Dedifferentiated amniotic fluid mesenchymal stem cell (primary cell): ENCODE measurements at regions not wholly inside any gene's neighbourhood (a gene's known extent, or its start where the extent isn't known, plus 50 kb on each side); places are given as distances from the start of the nearest gene placed in this dataset.

Source experiments
- DNase-seq: peaks from one replicate; pipeline ENCODE4 v3.0.0-alpha.2; 2016; ENCODE audit errors: extremely low spot score

GRCh38 chr9:26742828-26743476 is 149.7 kb downstream of the CAAP1 start:
- DNase-seq = no peak

DNA sequence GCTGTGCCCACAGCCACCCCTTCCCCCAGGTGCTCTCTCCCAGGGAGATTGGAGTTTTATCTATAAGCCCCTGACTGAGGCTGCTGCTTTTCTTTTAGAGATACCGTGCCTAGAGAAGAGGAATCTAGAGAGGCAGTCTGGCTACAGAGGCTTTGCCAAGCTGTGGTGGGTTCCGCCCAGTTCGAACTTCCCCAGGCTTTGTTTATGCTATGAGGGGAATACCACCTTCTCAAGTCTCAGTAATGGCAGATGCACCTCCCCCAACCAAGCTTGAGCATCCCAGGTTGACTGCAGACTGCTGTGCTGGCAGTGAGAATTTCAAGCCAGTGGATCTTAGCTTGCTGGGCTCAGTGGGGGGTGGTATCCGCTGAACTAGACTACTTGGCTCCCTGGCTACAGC is 157.4 kb downstream of the CAAP1 start:
- DNase-seq = no peak

GRCh38 chr9:26729187-26729586 is 163.4 kb downstream of the CAAP1 start:
- no peak for DNase-seq

DNA sequence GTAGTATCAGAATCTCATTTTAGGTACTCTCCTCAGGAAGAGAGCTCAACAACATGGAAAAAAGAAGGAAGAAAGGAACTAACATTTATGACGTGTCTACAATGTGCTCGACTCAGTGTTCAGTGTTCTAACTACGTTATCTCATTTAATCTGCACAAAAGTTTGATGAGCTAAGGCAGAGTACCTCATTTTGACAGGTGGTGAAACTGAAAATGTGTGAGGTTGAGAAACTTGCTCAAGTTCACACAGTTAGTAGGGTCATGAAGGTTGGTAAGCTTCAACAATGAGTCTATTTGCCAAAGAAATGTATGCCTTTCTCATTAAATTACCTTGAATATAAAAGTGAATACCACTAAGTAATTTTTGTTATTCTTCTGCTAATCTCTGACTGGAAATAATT is 165.1 kb downstream of the CAAP1 start:
- DNase-seq = no peak

GRCh38 chr9:26725573-26725972 is 167.0 kb downstream of the CAAP1 start:
- DNase-seq = no peak

DNA sequence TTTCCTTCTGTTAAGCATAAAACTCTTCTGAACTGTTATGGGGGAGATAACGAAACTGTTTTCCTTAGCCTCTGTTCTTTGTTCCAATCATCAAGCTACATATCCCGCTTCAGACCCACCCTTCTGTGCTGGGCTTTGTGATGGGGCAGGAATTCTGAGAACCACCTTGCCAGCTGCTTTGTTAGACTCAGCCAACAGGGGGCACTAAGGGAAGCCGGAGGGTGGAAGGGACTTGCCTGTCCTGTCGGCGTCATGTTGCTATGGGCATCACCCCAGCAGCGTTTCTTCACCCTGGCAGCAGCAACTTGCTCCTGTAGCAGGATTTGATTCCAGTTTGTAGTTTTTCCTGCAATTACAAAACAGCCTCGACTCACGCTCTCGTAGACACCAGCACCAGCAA is 169.1 kb downstream of the CAAP1 start:
- DNase-seq = no peak

GRCh38 chr9:26722755-26723154 is 169.8 kb downstream of the CAAP1 start:
- DNase-seq = no peak

DNA sequence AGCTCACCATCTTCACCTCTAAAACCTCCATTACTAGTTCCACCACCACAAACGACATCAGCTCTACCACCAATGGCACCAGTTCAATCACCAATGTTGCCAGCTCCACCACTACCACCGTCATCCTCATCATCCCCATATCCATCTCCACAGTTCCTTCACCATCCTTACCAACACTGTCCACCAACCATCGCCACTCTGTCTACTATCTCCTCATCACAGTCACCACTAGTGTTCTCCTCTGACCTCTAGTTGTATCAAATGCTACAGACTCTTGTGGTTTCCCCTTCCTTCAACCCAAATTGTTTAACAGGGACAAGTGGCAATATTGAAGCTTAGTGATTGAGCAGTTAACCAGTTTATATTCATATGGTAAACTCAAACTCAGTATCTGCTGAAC is 182.6 kb downstream of the CAAP1 start:
- no peak for DNase-seq

GRCh38 chr9:26706223-26706622 is 186.4 kb downstream of the CAAP1 start:
- DNase-seq = no peak

- DNase-seq = no peak
These were observed 197.3 kb downstream of the CAAP1 start for GRCh38 chr9:26695298-26695622.

- no peak for DNase-seq
These were observed 198.0 kb downstream of the CAAP1 start for GRCh38 chr9:26694381-26695297.

GRCh38 chr9:26689041-26689440 is 203.6 kb downstream of the CAAP1 start:
- no peak for DNase-seq

DNA sequence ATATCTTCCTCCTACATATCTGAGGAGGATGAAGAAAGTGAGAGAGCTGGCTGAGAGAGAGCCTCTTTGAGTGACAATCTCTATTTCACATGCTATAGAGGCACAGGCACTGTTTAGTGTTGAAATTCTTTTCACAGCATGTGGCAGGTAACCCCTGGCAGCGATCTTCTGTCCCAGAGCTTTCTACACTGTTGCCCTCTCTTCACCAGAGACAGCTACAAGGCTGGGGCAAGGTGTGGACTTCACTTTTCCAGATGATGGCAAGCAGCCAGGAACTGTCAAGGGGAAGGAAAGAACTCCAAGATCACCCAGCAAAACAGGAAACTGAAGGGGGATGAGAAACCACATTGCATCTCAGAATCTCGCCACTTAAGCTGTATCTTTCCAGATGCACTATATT is 205.2 kb downstream of the CAAP1 start:
- DNase-seq = no peak

DNA sequence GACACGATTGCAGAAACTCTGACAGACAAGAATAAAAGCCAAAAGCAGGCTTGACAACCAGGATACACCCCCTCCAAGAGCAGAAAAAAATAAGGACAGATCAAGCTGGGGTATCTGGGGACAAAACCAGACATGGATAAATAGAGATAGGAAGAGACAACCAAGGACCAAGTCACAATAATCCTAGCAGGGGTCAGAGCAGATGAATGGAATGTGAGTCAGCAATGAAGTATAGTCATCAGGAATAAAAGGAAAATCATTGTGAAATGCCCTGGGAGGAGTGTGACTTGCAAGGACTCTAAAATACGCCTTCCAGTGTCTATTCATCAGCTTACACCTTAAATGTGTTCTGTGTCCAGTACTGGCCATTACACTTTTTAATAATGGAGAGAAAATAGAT is 206.8 kb downstream of the CAAP1 start:
- DNase-seq = no peak

GRCh38 chr9:26684029-26684428 is 208.6 kb downstream of the CAAP1 start:
- DNase-seq = no peak

GRCh38 chr9:26682796-26683496 is 209.7 kb downstream of the CAAP1 start:
- no peak for DNase-seq

DNA sequence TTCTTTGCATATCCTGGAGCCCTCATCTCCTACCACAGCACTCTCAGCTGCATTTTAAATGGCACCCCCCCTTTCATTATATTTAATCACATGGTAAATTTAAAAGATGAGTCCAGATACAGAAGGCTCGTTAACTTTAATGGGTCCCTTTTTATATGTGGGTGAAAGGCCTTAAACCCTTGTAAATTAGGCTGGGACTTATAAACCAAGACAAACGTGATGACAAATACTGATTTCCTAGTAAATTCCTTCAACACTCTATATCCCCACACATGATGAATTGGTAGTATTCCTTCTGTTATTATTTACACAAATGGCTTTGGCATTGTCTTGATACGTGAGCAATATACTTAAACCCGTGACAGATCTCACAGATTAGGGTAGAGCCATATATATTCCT is 210.6 kb downstream of the CAAP1 start:
- no peak for DNase-seq

GRCh38 chr9:26677965-26678706 is 214.5 kb downstream of the CAAP1 start:
- no peak for DNase-seq

- DNase-seq = no peak
These were observed 217.6 kb downstream of the CAAP1 start for GRCh38 chr9:26675035-26675434.

GRCh38 chr9:26673261-26673660 is 219.3 kb downstream of the CAAP1 start:
- no peak for DNase-seq

- no peak for DNase-seq
These were observed 222.6 kb downstream of the CAAP1 start for GRCh38 chr9:26669701-26670670.
